ENCODE measurements at regions not wholly inside any gene's neighbourhood (a gene's known extent, or its start where the extent isn't known, plus 50 kb on each side); places are given as distances from the start of the nearest gene placed in this dataset.

DNA sequence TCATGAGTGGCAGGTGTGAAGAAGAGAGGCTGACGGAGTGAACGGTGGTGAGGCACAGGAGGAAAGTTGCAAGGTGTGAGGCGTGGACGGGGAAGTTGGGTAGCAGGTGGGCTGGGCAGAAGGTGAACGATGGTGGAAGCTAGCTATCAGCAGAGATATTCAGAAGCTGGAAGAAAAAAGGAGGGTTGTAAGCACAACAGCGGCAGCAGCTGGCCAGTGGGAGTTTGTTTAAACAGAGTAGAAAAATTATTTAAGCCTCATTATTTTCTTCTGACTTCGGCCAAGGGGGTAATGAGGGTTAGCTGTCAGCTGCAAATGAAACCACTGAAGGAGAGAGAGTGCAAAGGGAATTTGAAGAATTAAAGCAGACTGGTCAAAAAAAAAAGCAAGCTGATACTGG is 62.1 kb upstream of the PRKAR2B start:
- TF ChIP-seq CTCF (optimal IDR thresholded peaks at IDR 0.05 in 1 of 3, IDR thresholded peaks at IDR 0.05 in 1 of 3, conservative IDR thresholded peaks at IDR 0.05 in 1 of 3; ENCODE audit: extremely low read depth in 1 of 3, insufficient read depth in 2 of 3, low read length in 3 of 3) (no peak), EZH2 (IDR thresholded peaks at IDR 0.05; ENCODE audit: low read length) (no peak)

Measured in keratinocyte (primary cell).